Skeletal muscle satellite cell (primary cell): ENCODE measurements at regions not wholly inside any gene's neighbourhood (a gene's known extent, or its start where the extent isn't known, plus 50 kb on each side); places are given as distances from the start of the nearest gene placed in this dataset. TPM values are rescaled to one million over a fixed set of nuclear protein-coding genes. Genes with fewer than 3 reads are reported as not detected.

ENCODE experiments used
- H3K27me3 ChIP-seq: 2 replicates; pipeline ENCODE4 v1.7.0; 2013; ENCODE audit warnings: low read length; ENCODE audit not compliant: control insufficient read depth, insufficient read depth
- H3K36me3 ChIP-seq: 2 replicates; pipeline ENCODE4 v1.7.0; 2013; ENCODE audit warnings: mild to moderate bottlenecking, control low read depth, low read length; ENCODE audit not compliant: insufficient read depth
- H3K4me1 ChIP-seq: 2 replicates; pipeline ENCODE4 v1.7.0; 2013; ENCODE audit warnings: low read length; ENCODE audit not compliant: control insufficient read depth, insufficient read depth
- H3K4me2 ChIP-seq: 2 replicates; pipeline ENCODE4 v1.7.0; 2013; ENCODE audit warnings: mild to moderate bottlenecking, low read length
- H3K4me3 ChIP-seq: 2 replicates; pipeline ENCODE4 v1.7.0; 2013; ENCODE audit warnings: low read length
- H3K9ac ChIP-seq: 2 replicates; pipeline ENCODE4 v1.7.0; 2013; ENCODE audit warnings: mild to moderate bottlenecking, low read depth, low read length, moderate library complexity
- H3K9me3 ChIP-seq: replicated peaks from 2 replicates; pipeline ENCODE4 v1.7.0; 2013; ENCODE audit warnings: mild to moderate bottlenecking, control low read depth, low read length
- small RNA-seq: library from RNA; depleted of rRNA; stranded (forward); fragments of <200 nt; gene quantifications from one replicate; pipeline ENCODE3, GENCODE V24; 2012

- no peak overlapping the region for H3K9ac ChIP-seq
- no peaks in the 10 kb centered on the region for H3K4me1 ChIP-seq
- no peaks in the 10 kb centered on the region for H3K9me3 ChIP-seq
- no peaks in the 10 kb centered on the region for H3K27me3 ChIP-seq
- no peak overlapping the region for H3K4me3 ChIP-seq
- H3K36me3 ChIP-seq, result no peaks in the 10 kb centered on the region
- H3K4me2 ChIP-seq, result no peak overlapping the region
These were observed 74.6 kb upstream of the LRATD1 start for GRCh38 chr2:14557916-14558315.

GRCh38 chr2:14558335-14558919, 74.1 kb upstream of the LRATD1 start:
- Histone ChIP-seq H3K4me1 (no peaks in the 10 kb centered on the region), H3K27me3 (no peaks in the 10 kb centered on the region), H3K36me3 (no peaks in the 10 kb centered on the region), H3K9ac (no peak overlapping the region), H3K4me2 (no peak overlapping the region), H3K9me3 (no peaks in the 10 kb centered on the region), H3K4me3 (no peak overlapping the region)

GRCh38 chr2:14560716-14561115, 71.8 kb upstream of the LRATD1 start:
- Histone ChIP-seq H3K27me3 (no peaks in the 10 kb centered on the region), H3K9ac (no peak overlapping the region), H3K9me3 (no peaks in the 10 kb centered on the region), H3K4me3 (no peak overlapping the region), H3K4me2 (no peak overlapping the region), H3K36me3 (no peaks in the 10 kb centered on the region), H3K4me1 (no peaks in the 10 kb centered on the region)

GRCh38 chr2:14563324-14563723, 69.2 kb upstream of the LRATD1 start:
- H3K4me3 ChIP-seq, result no peak overlapping the region
- H3K4me1 ChIP-seq, result no peaks in the 10 kb centered on the region
- no peak overlapping the region for H3K9ac ChIP-seq
- no peak overlapping the region for H3K4me2 ChIP-seq
- H3K9me3 ChIP-seq, result no peaks in the 10 kb centered on the region
- no peaks in the 10 kb centered on the region for H3K27me3 ChIP-seq
- no peaks in the 10 kb centered on the region for H3K36me3 ChIP-seq

GRCh38 chr2:14565666-14566065, 66.9 kb upstream of the LRATD1 start:
- H3K4me1 ChIP-seq, result no peaks in the 10 kb centered on the region
- no peak overlapping the region for H3K4me2 ChIP-seq
- no peak overlapping the region for H3K9ac ChIP-seq
- H3K27me3 ChIP-seq, result no peaks in the 10 kb centered on the region
- no peaks in the 10 kb centered on the region for H3K9me3 ChIP-seq
- H3K4me3 ChIP-seq, result no peak overlapping the region
- H3K36me3 ChIP-seq, result no peaks in the 10 kb centered on the region

- Histone ChIP-seq H3K4me2 (no peak overlapping the region), H3K4me1 (no peaks in the 10 kb centered on the region), H3K27me3 (no peaks in the 10 kb centered on the region), H3K9me3 (no peaks in the 10 kb centered on the region), H3K9ac (no peak overlapping the region), H3K4me3 (no peak overlapping the region), H3K36me3 (no peaks in the 10 kb centered on the region)
These were observed 65.0 kb upstream of the LRATD1 start for GRCh38 chr2:14567561-14567960.

GRCh38 chr2:14569294-14569693, 63.2 kb upstream of the LRATD1 start:
- Histone ChIP-seq H3K9me3 (no peaks in the 10 kb centered on the region), H3K4me2 (no peak overlapping the region), H3K9ac (no peak overlapping the region), H3K4me1 (no peaks in the 10 kb centered on the region), H3K27me3 (no peaks in the 10 kb centered on the region), H3K36me3 (no peaks in the 10 kb centered on the region), H3K4me3 (no peak overlapping the region)

GRCh38 chr2:14572633-14573032, 59.9 kb upstream of the LRATD1 start:
- Histone ChIP-seq H3K4me1 (no peaks in the 10 kb centered on the region), H3K4me3 (no peak overlapping the region), H3K36me3 (no peaks in the 10 kb centered on the region)

GRCh38 chr2:14577843-14578242, 54.7 kb upstream of the LRATD1 start:
- H3K9me3 ChIP-seq, result no peaks in the 10 kb centered on the region
- H3K4me2 ChIP-seq, result no peak overlapping the region
- H3K9ac ChIP-seq, result no peak overlapping the region
- no peaks in the 10 kb centered on the region for H3K36me3 ChIP-seq
- no peaks in the 10 kb centered on the region for H3K27me3 ChIP-seq
- no peak overlapping the region for H3K4me3 ChIP-seq
- no peaks in the 10 kb centered on the region for H3K4me1 ChIP-seq

More at GRCh38 chr2:14572633-14573032, 59.9 kb upstream of the LRATD1 start:
- H3K9ac ChIP-seq, result no peak overlapping the region
- no peaks in the 10 kb centered on the region for H3K9me3 ChIP-seq
- H3K4me2 ChIP-seq, result no peak overlapping the region
- no peaks in the 10 kb centered on the region for H3K27me3 ChIP-seq

Small RNA genes in the stretch of these regions (small RNA-seq; reads per million reads assigned to genes)
- not detected for gene RF00017
- gene RNU6-1288P, result not detected
